Thyroid gland (tissue), 4 donors: ENCODE measurements at regions not wholly inside any gene's neighbourhood (a gene's known extent, or its start where the extent isn't known, plus 50 kb on each side); places are given as distances from the start of the nearest gene placed in this dataset.

Source experiments
- DNase-seq, 2 donors: peaks; one replicate each; pipeline ENCODE4 v3.0.0-alpha.2; 2019
- H3K27ac ChIP-seq, 3 donors: fragments of 200-600 bp; sonication (generic); 1 replicate in 2 of 3; 2 replicates in 1 of 3; pipeline ENCODE4 v1.5.1; 2016 to 2019; ENCODE audit warnings: mild to moderate bottlenecking in 1 of 3, moderate library complexity in 1 of 3
- H3K27me3 ChIP-seq: fragments of 200-600 bp; sonication (generic); one replicate; pipeline ENCODE4 v1.5.1; 2019
- H3K36me3 ChIP-seq, 2 donors: fragments of 200-600 bp; sonication (generic); one replicate each; pipeline ENCODE4 v1.5.1; 2016 to 2019
- H3K4me1 ChIP-seq, 2 donors: fragments of 200-600 bp; sonication (generic); one replicate each; pipeline ENCODE4 v1.5.1; 2017 to 2019
- H3K4me3 ChIP-seq, 3 donors: fragments of 200-600 bp; sonication (generic); replicated peaks in 1 of 3; 1 replicate in 2 of 3; 2 replicates in 1 of 3; pipeline ENCODE4 v1.5.1; 2016; ENCODE audit warnings: mild to moderate bottlenecking in 1 of 3
- H3K9me3 ChIP-seq: fragments of 200-600 bp; sonication (generic); one replicate; pipeline ENCODE4 v1.5.1; 2017
- POLR2A ChIP-seq, 2 donors: fragments of 450-650 bp; IDR thresholded peaks; one replicate each; pipeline ENCODE4 v1.6.1; 2017; ENCODE audit warnings: antibody characterized with exemption in 2 of 2, mild to moderate bottlenecking in 2 of 2, moderate library complexity in 1 of 2
- WGBS, 2 donors: methylation state at CpG; one replicate each; pipeline ENCODE4 v1.1.5; 2017; 5-methylcytosine and 5-hydroxymethylcytosine counted together
- intact Hi-C: fragments of 100-400 bp; cut with DNase I; formaldehyde crosslinking; loops from one replicate; pipeline ENCODE4 v1.15.1; 2023
- TF ChIP-seq, protein P1 (sequence below), 6 experiments: fragments of 200-600 bp in 3 of 6; fragments of 450-650 bp in 3 of 6; sonication (generic) in 3 of 6; IDR thresholded peaks; one replicate each; pipeline ENCODE4 v1.5.1; 2016 to 2019; ENCODE audit warnings: antibody characterized with exemption in 6 of 6, mild to moderate bottlenecking in 2 of 6, inconsistent platforms in 1 of 6, moderate library complexity in 1 of 6

DNA sequence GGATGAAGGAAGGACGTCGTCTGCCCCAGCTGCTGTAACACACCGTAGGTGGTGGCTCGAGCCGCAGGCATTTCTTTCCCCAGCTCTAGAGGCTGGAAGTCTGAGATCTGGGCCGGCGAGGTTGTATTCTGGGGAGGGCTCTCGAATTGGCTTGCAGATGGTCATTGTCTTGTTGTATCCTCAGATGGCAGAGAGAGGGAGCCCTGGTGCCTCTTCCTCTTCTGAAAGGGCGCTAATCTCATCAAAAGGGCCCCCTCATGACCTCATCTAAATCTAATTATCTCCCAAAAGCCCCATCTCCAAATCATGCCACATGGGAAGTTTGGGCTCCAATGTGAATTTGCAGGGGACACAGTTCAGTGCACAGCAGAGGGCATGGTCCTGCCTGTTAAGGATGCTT, 109.0 kb downstream of the SIK1 start:
- Histone ChIP-seq H3K4me3 (no peak overlapping the region), H3K27me3 (no peaks in the 10 kb centered on the region), H3K36me3 (no peaks in the 10 kb centered on the region), H3K27ac (no peak overlapping the region), H3K4me1 (peaks cover 6 to 7% of the 10 kb centered on the region in 2 donors), H3K9me3 (no peaks in the 10 kb centered on the region)
- TF ChIP-seq POLR2A (IDR thresholded peaks at IDR 0.05): no peak
- TF ChIP-seq, protein P1, sequence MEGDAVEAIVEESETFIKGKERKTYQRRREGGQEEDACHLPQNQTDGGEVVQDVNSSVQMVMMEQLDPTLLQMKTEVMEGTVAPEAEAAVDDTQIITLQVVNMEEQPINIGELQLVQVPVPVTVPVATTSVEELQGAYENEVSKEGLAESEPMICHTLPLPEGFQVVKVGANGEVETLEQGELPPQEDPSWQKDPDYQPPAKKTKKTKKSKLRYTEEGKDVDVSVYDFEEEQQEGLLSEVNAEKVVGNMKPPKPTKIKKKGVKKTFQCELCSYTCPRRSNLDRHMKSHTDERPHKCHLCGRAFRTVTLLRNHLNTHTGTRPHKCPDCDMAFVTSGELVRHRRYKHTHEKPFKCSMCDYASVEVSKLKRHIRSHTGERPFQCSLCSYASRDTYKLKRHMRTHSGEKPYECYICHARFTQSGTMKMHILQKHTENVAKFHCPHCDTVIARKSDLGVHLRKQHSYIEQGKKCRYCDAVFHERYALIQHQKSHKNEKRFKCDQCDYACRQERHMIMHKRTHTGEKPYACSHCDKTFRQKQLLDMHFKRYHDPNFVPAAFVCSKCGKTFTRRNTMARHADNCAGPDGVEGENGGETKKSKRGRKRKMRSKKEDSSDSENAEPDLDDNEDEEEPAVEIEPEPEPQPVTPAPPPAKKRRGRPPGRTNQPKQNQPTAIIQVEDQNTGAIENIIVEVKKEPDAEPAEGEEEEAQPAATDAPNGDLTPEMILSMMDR (IDR thresholded peaks at IDR 0.05): no peak
- intact Hi-C loops: no loop called here
- WGBS, 2 donors: 80 to 85% methylated on average over 9 of the region's 9 CpGs
- no peak for DNase-seq

DNA sequence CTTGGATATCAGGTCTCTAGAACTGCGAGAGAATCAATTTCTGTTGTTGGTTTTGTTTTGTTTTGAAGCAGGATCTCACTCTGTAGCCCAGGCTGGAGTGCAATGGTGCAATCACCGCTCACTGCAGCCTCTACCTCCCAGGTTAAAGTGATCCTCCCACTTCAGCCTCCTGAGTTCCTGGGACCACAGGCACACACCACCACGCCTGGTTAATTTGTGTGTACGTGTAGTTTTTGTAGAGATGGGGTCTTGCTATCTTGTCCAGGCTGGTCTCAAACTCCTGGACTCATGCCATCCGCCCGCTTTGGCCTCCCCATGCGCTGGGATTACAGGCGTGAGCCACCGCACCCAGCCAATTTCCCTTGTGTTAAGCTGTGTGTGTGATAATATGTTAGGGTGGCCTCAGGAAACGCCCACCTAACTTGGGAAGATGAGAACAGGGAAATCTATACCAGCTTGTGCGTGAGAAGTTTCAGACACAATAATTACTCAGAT, 109.6 kb downstream of the SIK1 start:
- H3K4me3 ChIP-seq: no peak overlapping the region
- TF ChIP-seq, protein P1 (IDR thresholded peaks at IDR 0.05): no peak
- TF ChIP-seq POLR2A (IDR thresholded peaks at IDR 0.05): no peak
- no peak overlapping the region for H3K27ac ChIP-seq
- H3K9me3 ChIP-seq: no peaks in the 10 kb centered on the region
- H3K4me1 ChIP-seq: peaks cover 0 to under 1% of the 10 kb centered on the region in 2 donors
- no peaks in the 10 kb centered on the region for H3K27me3 ChIP-seq
- DNase-seq: no peak
- no peaks in the 10 kb centered on the region for H3K36me3 ChIP-seq
- intact Hi-C loops: no loop called here
- 96% methylated on average over 11 of the region's 11 CpGs for WGBS, 2 donors

DNA sequence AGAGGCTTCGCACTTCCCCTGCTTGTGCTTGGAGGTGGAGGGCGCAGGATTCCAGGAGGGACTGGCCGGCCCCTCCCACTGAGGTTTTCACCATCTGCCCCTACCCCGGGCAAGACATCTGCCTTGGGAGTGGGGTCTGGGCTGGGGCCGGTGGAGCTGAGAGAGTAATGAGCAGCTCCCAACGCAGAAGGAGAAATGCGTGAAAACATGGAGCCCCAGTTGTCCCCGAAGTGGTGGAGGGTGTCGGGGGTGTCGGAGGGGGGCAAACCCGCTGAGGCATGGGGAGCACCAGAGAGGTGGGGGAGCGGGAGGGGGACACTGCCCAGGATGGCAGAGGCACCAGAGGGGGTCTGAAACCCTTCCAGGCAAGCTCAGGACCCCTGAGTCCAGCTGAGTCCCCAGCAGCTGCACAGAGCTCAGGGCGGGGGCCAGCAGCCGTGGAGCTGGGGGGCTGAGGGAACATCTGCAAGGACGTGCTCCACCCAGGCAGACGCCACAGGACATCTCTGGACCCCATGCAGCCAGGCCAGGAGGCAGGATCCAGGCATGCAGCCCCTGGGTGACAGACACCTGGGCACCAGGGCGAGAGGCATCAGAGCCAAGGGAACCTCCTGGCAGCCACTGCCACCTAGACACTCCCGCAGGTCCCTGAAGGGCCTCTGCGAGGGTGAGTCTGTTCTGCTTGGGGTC, 110.6 kb downstream of the SIK1 start:
- Histone ChIP-seq H3K4me1 (no peaks in the 10 kb centered on the region), H3K27me3 (no peaks in the 10 kb centered on the region)
- WGBS, 2 donors: 82 to 90% methylated on average over 13 to 16 of the region's 19 CpGs

GRCh38 chr21:43315244-43316137, 111.4 kb downstream of the SIK1 start:
- no peaks in the 10 kb centered on the region for H3K4me1 ChIP-seq
- H3K9me3 ChIP-seq: no peaks in the 10 kb centered on the region
- intact Hi-C loops: no loop called here
- no peaks in the 10 kb centered on the region for H3K36me3 ChIP-seq
- TF ChIP-seq POLR2A (IDR thresholded peaks at IDR 0.05): no peak
- TF ChIP-seq, protein P1 (IDR thresholded peaks at IDR 0.05): no peak
- H3K27me3 ChIP-seq: no peaks in the 10 kb centered on the region
- H3K4me3 ChIP-seq: no peak overlapping the region
- 65 to 76% methylated on average over 20 to 25 of the region's 27 CpGs for WGBS, 2 donors
- H3K27ac ChIP-seq: no peak overlapping the region
- no peak for DNase-seq

More for the DNA sequence above, 110.6 kb downstream of the SIK1 start:
- DNase-seq: no peak
- no peak for TF ChIP-seq POLR2A (IDR thresholded peaks at IDR 0.05)
- TF ChIP-seq, protein P1 (IDR thresholded peaks at IDR 0.05): no peak
- no peak overlapping the region for H3K4me3 ChIP-seq
- no peaks in the 10 kb centered on the region for H3K9me3 ChIP-seq
- intact Hi-C loops: no loop called here
- no peak overlapping the region for H3K27ac ChIP-seq
- no peaks in the 10 kb centered on the region for H3K36me3 ChIP-seq
